ENCODE measurements at regions not wholly inside any gene's neighbourhood (a gene's known extent, or its start where the extent isn't known, plus 50 kb on each side); places are given as distances from the start of the nearest gene placed in this dataset.

DNA sequence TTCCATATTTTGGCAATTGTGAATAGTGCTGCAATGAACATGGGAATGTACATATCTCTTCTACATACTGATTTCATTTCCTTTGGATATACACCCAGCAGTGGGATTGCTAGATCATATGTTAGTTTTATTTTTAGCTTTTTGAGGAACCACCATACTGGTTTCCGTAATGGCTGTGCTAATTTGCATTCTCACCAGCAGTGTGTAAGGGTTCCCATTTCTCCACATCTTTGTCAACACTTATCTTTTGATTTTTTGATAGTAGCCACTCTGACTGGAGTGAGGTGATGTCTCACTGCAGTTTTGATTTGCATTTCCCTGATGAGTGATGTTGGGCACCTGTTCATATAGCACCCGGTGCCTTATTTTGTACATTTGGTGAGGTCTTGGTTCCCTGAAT, 519.6 kb downstream of the REEP3 start:
- no peaks in the 10 kb centered on the region for H3K9me3 ChIP-seq (ENCODE audit: low read depth, low read length, poor library complexity, severe bottlenecking)
- no peak overlapping the region for H3K27ac ChIP-seq (ENCODE audit: low read depth, low read length, poor library complexity, severe bottlenecking)
- TF ChIP-seq, protein P1, sequence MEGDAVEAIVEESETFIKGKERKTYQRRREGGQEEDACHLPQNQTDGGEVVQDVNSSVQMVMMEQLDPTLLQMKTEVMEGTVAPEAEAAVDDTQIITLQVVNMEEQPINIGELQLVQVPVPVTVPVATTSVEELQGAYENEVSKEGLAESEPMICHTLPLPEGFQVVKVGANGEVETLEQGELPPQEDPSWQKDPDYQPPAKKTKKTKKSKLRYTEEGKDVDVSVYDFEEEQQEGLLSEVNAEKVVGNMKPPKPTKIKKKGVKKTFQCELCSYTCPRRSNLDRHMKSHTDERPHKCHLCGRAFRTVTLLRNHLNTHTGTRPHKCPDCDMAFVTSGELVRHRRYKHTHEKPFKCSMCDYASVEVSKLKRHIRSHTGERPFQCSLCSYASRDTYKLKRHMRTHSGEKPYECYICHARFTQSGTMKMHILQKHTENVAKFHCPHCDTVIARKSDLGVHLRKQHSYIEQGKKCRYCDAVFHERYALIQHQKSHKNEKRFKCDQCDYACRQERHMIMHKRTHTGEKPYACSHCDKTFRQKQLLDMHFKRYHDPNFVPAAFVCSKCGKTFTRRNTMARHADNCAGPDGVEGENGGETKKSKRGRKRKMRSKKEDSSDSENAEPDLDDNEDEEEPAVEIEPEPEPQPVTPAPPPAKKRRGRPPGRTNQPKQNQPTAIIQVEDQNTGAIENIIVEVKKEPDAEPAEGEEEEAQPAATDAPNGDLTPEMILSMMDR (conservative IDR thresholded peaks at IDR 0.05; ENCODE audit: low read depth, low read length): no peak
- no peak for TF ChIP-seq EZH2 (IDR thresholded peaks at IDR 0.05; ENCODE audit: borderline replicate concordance, low read depth, low read length, poor library complexity, severe bottlenecking)
- ChIA-PET POLR2A (ENCODE audit: low non-redundant PET) (no interaction called here), CTCF (no interaction called here)
- intact Hi-C loops (cut with micrococcal nuclease; ENCODE audit: unreplicated experiment): loop anchor here (10.0 kb wide), 1 partner anchor 244 kb away; no protein-coding TSS in a partner anchor
- H3K4me1 ChIP-seq (ENCODE audit: insufficient read depth, low read length, poor library complexity, severe bottlenecking): no peaks in the 10 kb centered on the region
- no peak overlapping the region for H3K4me3 ChIP-seq (ENCODE audit: low read depth, low read length, poor library complexity, severe bottlenecking)
- no peaks in the 10 kb centered on the region for H3K36me3 ChIP-seq (ENCODE audit: insufficient read depth, low read length, poor library complexity, severe bottlenecking)
- BruUV-seq (replicated peaks): no TSS peak
- DNase-seq (ENCODE audit: low spot score): no peak
- H3K27me3 ChIP-seq (replicated peaks; ENCODE audit: insufficient read depth, low read depth, low read length, poor library complexity): peaks cover 20% of the 10 kb centered on the region

- TF ChIP-seq EZH2 (IDR thresholded peaks at IDR 0.05; ENCODE audit: borderline replicate concordance, low read depth, low read length, poor library complexity, severe bottlenecking): no peak
- TF ChIP-seq, protein P1 (conservative IDR thresholded peaks at IDR 0.05; ENCODE audit: low read depth, low read length): peak; percentile 100
- no TSS peak for BruUV-seq (replicated peaks)
- DNase-seq (ENCODE audit: low spot score): peak; percentile 77
- intact Hi-C loops (cut with micrococcal nuclease; ENCODE audit: unreplicated experiment): loop anchor here (10.0 kb wide), 1 partner anchor 243 kb away; no protein-coding TSS in a partner anchor
- Histone ChIP-seq H3K36me3 (ENCODE audit: insufficient read depth, low read length, poor library complexity, severe bottlenecking) (no peaks in the 10 kb centered on the region), H3K9me3 (ENCODE audit: low read depth, low read length, poor library complexity, severe bottlenecking) (no peaks in the 10 kb centered on the region), H3K27ac (ENCODE audit: low read depth, low read length, poor library complexity, severe bottlenecking) (no peak overlapping the region), H3K4me1 (ENCODE audit: insufficient read depth, low read length, poor library complexity, severe bottlenecking) (no peaks in the 10 kb centered on the region), H3K4me3 (ENCODE audit: low read depth, low read length, poor library complexity, severe bottlenecking) (no peak overlapping the region), H3K27me3 (replicated peaks; ENCODE audit: insufficient read depth, low read depth, low read length, poor library complexity) (peaks cover 14% of the 10 kb centered on the region)
- ChIA-PET POLR2A (ENCODE audit: low non-redundant PET) (no interaction called here), CTCF (no interaction called here)
Observed at GRCh38 chr10:64041185-64041988, 520.2 kb downstream of the REEP3 start.

- ChIA-PET CTCF (no interaction called here), POLR2A (ENCODE audit: low non-redundant PET) (no interaction called here)
- TF ChIP-seq, protein P1 (conservative IDR thresholded peaks at IDR 0.05; ENCODE audit: low read depth, low read length): no peak
- no peak for TF ChIP-seq EZH2 (IDR thresholded peaks at IDR 0.05; ENCODE audit: borderline replicate concordance, low read depth, low read length, poor library complexity, severe bottlenecking)
- Histone ChIP-seq H3K4me1 (ENCODE audit: insufficient read depth, low read length, poor library complexity, severe bottlenecking) (no peaks in the 10 kb centered on the region), H3K9me3 (ENCODE audit: low read depth, low read length, poor library complexity, severe bottlenecking) (no peaks in the 10 kb centered on the region), H3K36me3 (ENCODE audit: insufficient read depth, low read length, poor library complexity, severe bottlenecking) (no peaks in the 10 kb centered on the region), H3K4me3 (ENCODE audit: low read depth, low read length, poor library complexity, severe bottlenecking) (no peak overlapping the region), H3K27me3 (replicated peaks; ENCODE audit: insufficient read depth, low read depth, low read length, poor library complexity) (peaks cover 8% of the 10 kb centered on the region), H3K27ac (ENCODE audit: low read depth, low read length, poor library complexity, severe bottlenecking) (no peak overlapping the region)
- BruUV-seq (replicated peaks): no TSS peak
- intact Hi-C loops (cut with micrococcal nuclease; ENCODE audit: unreplicated experiment): loop anchor here (10.0 kb wide), 1 partner anchor 243 kb away; no protein-coding TSS in a partner anchor
- DNase-seq (ENCODE audit: low spot score): no peak
Observed at GRCh38 chr10:64041989-64042490, 520.8 kb downstream of the REEP3 start.

Measured in A673 (cell line).